ENCODE measurements at regions not wholly inside any gene's neighbourhood (a gene's known extent, or its start where the extent isn't known, plus 50 kb on each side); places are given as distances from the start of the nearest gene placed in this dataset.

DNA sequence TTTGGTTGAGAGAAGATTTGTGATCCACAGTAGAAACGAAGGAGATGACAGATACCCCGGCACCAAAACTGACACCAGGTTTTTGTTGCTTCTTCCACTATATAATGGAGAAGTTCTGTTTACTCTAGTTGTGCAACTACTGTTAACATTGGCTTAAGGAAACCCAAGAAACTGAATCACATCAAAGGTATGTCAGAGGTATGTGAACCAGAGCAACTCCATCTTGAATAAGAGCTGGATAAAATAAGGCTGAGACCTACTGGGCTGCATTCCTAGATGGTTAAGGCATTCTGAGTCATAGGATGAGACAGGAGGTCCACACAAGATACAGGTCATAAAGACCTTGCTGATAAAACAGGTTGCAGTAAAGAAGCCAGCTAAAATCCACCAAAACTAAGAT, 173.7 kb upstream of the CAMK1G start:
- WGBS, 2 donors, result 68 to 74% methylated on average over 2 of the region's 2 CpGs
- Histone ChIP-seq H3K9me3 (ENCODE audit: control insufficient read depth in 2 of 2, insufficient read depth in 1 of 2, low read depth in 1 of 2, low read length in 1 of 2) (no peaks in the 10 kb centered on the region), H3K27ac (ENCODE audit: low read depth in 2 of 2, low read length in 1 of 2) (peak overlapping the region in 1 of 2 donors; percentile 9), H3K4me3 (ENCODE audit: low read depth in 1 of 2, low read length in 2 of 2) (no peak overlapping the region), H3K4me1 (ENCODE audit: control insufficient read depth in 2 of 2, insufficient read depth in 2 of 2, low read length in 1 of 2) (peaks cover 0 to 4% of the 10 kb centered on the region in 2 donors), H3K36me3 (ENCODE audit: control insufficient read depth in 2 of 2, insufficient read depth in 2 of 2, low read length in 1 of 2) (no peaks in the 10 kb centered on the region), H3K27me3 (ENCODE audit: control insufficient read depth in 1 of 2, insufficient read depth in 2 of 2, low read length in 2 of 2) (no peaks in the 10 kb centered on the region)

DNA sequence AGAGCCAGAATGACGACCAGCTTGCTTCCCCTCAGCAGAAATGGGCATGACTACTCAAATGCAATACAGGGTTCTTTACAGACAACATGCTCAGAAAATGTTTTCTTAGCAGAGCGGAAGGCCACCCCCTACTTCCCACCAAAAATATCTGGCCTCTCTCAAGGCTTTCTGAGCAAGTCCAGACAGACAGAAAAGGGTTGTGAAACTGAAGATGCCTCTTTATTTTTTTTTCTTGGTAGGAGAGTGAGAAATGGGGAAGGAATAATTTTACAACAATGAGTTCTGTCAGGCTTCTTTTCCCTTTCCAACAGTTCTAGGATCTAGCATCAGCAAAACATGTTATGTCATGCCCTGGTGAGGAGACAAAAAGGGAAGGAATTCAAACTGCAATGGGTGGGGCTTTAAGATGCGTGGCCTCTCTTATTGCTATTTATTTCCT, 172.0 kb upstream of the CAMK1G start:
- H3K4me1 ChIP-seq (ENCODE audit: control insufficient read depth in 2 of 2, insufficient read depth in 2 of 2, low read length in 1 of 2), result peaks cover 0 to 13% of the 10 kb centered on the region in 2 donors
- no peaks in the 10 kb centered on the region for H3K9me3 ChIP-seq (ENCODE audit: control insufficient read depth in 2 of 2, insufficient read depth in 1 of 2, low read depth in 1 of 2, low read length in 1 of 2)
- H3K27me3 ChIP-seq (ENCODE audit: control insufficient read depth in 1 of 2, insufficient read depth in 2 of 2, low read length in 2 of 2), result no peaks in the 10 kb centered on the region
- WGBS, 2 donors, result 14 to 28% methylated on average over 3 of the region's 3 CpGs
- no peak overlapping the region for H3K4me3 ChIP-seq (ENCODE audit: low read depth in 1 of 2, low read length in 2 of 2)
- H3K36me3 ChIP-seq (ENCODE audit: control insufficient read depth in 2 of 2, insufficient read depth in 2 of 2, low read length in 1 of 2), result no peaks in the 10 kb centered on the region
- H3K27ac ChIP-seq (ENCODE audit: low read depth in 2 of 2, low read length in 1 of 2), result peak overlapping the region; percentile 91 to 95

DNA sequence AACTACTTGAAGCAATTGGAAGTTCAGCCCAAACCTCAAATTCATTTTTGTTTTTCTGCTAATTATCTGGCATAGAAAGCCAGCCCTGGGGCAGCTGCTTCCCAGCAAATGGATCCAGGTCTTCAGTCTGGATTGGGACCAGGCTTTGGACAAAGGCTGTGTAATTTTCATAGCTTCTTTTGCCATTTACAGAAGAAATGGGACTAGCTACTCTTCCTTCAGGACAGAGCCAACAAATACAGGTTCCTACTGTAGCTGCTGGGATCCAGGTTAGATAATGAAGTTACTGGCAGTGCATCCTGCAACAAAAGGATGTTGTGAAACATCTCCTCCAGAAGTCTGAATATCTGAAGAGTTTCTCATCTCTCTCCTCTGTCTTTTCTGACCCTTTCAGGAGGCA, 171.5 kb upstream of the CAMK1G start:
- Histone ChIP-seq H3K36me3 (ENCODE audit: control insufficient read depth in 2 of 2, insufficient read depth in 2 of 2, low read length in 1 of 2) (no peaks in the 10 kb centered on the region), H3K27ac (ENCODE audit: low read depth in 2 of 2, low read length in 1 of 2) (peak overlapping the region; percentile 87 to 92), H3K4me3 (ENCODE audit: low read depth in 1 of 2, low read length in 2 of 2) (no peak overlapping the region), H3K4me1 (ENCODE audit: control insufficient read depth in 2 of 2, insufficient read depth in 2 of 2, low read length in 1 of 2) (peaks cover 0 to 17% of the 10 kb centered on the region in 2 donors), H3K27me3 (ENCODE audit: control insufficient read depth in 1 of 2, insufficient read depth in 2 of 2, low read length in 2 of 2) (no peaks in the 10 kb centered on the region), H3K9me3 (ENCODE audit: control insufficient read depth in 2 of 2, insufficient read depth in 1 of 2, low read depth in 1 of 2, low read length in 1 of 2) (no peaks in the 10 kb centered on the region)

DNA sequence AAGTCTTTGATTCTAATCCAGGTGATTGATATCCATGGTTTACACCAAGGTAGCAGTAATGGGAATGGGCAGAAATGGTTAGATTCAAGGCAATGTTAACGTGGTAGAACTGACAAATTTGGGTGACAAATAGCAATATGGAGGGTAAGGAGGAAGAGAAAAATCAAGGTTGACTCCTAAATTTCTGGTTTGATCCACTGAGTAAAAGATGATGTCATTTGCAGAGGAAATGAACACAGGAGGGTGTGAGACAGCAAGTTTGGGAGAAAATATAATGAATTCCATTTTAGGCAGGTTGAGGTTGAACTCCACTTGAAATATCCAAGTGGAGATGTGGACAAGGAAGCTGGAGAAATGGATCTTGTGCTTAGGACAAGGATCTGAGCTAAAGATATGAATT, 170.9 kb upstream of the CAMK1G start:
- H3K9me3 ChIP-seq (ENCODE audit: control insufficient read depth in 2 of 2, insufficient read depth in 1 of 2, low read depth in 1 of 2, low read length in 1 of 2), result no peaks in the 10 kb centered on the region
- no peaks in the 10 kb centered on the region for H3K27me3 ChIP-seq (ENCODE audit: control insufficient read depth in 1 of 2, insufficient read depth in 2 of 2, low read length in 2 of 2)
- peaks cover 0 to 17% of the 10 kb centered on the region in 2 donors for H3K4me1 ChIP-seq (ENCODE audit: control insufficient read depth in 2 of 2, insufficient read depth in 2 of 2, low read length in 1 of 2)
- H3K4me3 ChIP-seq (ENCODE audit: low read depth in 1 of 2, low read length in 2 of 2), result no peak overlapping the region
- no peaks in the 10 kb centered on the region for H3K36me3 ChIP-seq (ENCODE audit: control insufficient read depth in 2 of 2, insufficient read depth in 2 of 2, low read length in 1 of 2)
- WGBS, 2 donors, result 39 to 63% methylated on average over 1 of the region's 1 CpG
- peak overlapping the region; percentile 4 to 87 for H3K27ac ChIP-seq (ENCODE audit: low read depth in 2 of 2, low read length in 1 of 2)

DNA sequence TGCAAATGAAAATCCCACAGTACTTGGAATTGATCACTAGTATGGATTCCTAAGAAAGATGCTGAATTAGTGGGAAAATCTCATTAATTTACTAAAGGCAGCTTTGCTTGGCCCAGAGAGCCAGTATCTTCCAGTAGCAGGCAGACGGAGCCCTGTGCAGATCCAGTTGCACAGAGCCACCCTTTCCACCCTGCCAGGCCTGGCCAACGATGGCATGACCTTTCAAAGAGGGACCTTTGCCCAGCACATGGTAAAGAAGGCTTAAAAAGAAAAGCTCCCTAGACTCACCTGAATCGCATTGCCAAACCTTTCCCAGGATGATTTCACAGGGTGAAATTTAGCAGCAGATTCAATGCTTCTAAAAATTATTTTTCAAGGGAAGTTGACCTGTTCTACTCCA, 170.5 kb upstream of the CAMK1G start:
- Histone ChIP-seq H3K27ac (ENCODE audit: low read depth in 2 of 2, low read length in 1 of 2) (peak overlapping the region; percentile 81 to 87), H3K4me1 (ENCODE audit: control insufficient read depth in 2 of 2, insufficient read depth in 2 of 2, low read length in 1 of 2) (peaks cover 0 to 17% of the 10 kb centered on the region in 2 donors), H3K27me3 (ENCODE audit: control insufficient read depth in 1 of 2, insufficient read depth in 2 of 2, low read length in 2 of 2) (no peaks in the 10 kb centered on the region), H3K9me3 (ENCODE audit: control insufficient read depth in 2 of 2, insufficient read depth in 1 of 2, low read depth in 1 of 2, low read length in 1 of 2) (no peaks in the 10 kb centered on the region), H3K4me3 (ENCODE audit: low read depth in 1 of 2, low read length in 2 of 2) (no peak overlapping the region), H3K36me3 (ENCODE audit: control insufficient read depth in 2 of 2, insufficient read depth in 2 of 2, low read length in 1 of 2) (no peaks in the 10 kb centered on the region)
- 47 to 49% methylated on average over 3 of the region's 3 CpGs for WGBS, 2 donors

DNA sequence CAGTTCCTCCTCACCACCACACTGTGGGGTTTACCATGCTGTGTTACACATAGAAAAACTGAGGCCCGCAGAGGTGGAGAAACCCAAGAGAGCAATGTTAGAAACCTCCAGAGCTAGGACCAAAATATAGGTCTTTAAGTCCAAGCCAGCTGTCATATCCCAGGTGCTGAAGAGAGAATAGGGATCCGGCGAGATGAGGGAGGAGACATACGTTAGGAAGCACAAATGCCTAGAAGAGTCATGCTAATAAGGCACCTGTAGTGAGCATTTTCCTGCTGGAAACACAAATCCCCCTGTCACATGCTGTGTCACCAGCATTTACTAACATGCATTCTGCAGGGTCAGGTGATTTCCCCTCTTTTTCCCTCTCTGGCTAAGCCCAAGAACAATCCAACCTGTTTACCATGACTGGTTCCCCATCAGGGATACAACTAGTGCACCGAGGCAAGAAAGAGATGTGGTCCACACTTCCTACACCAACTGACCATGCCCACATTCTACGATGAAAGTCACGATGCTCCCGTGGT, 168.6 kb upstream of the CAMK1G start:
- H3K27ac ChIP-seq (ENCODE audit: low read depth in 2 of 2, low read length in 1 of 2), result peak overlapping the region; percentile 36 to 80
- H3K27me3 ChIP-seq (ENCODE audit: control insufficient read depth in 1 of 2, insufficient read depth in 2 of 2, low read length in 2 of 2), result no peaks in the 10 kb centered on the region
- 74 to 81% methylated on average over 8 of the region's 8 CpGs for WGBS, 2 donors
- no peak overlapping the region for H3K4me3 ChIP-seq (ENCODE audit: low read depth in 1 of 2, low read length in 2 of 2)
- H3K4me1 ChIP-seq (ENCODE audit: control insufficient read depth in 2 of 2, insufficient read depth in 2 of 2, low read length in 1 of 2), result peaks cover 0 to 17% of the 10 kb centered on the region in 2 donors
- no peaks in the 10 kb centered on the region for H3K9me3 ChIP-seq (ENCODE audit: control insufficient read depth in 2 of 2, insufficient read depth in 1 of 2, low read depth in 1 of 2, low read length in 1 of 2)
- no peaks in the 10 kb centered on the region for H3K36me3 ChIP-seq (ENCODE audit: control insufficient read depth in 2 of 2, insufficient read depth in 2 of 2, low read length in 1 of 2)

DNA sequence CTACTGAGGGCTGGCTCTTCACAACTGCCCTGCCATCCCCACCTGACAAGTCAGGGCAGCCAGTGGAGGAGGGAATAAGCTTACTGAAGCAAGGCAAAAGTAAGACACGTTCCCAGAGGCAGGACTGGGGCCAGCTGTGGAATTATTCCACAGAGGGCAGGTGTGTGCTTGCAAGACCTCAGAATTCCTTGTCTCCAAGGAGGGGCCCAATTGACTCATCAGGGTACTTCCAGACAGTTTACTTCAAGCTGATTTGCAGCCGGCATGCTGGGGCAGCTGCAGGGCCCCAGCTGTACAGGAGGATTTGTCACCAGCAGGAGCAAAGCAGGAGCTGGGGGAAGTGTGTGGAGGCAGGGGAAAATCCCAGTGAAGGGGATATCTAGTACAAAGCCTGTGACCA, 167.5 kb upstream of the CAMK1G start:
- no peak overlapping the region for H3K4me3 ChIP-seq (ENCODE audit: low read depth in 1 of 2, low read length in 2 of 2)
- H3K36me3 ChIP-seq (ENCODE audit: control insufficient read depth in 2 of 2, insufficient read depth in 2 of 2, low read length in 1 of 2), result no peaks in the 10 kb centered on the region
- H3K4me1 ChIP-seq (ENCODE audit: control insufficient read depth in 2 of 2, insufficient read depth in 2 of 2, low read length in 1 of 2), result peaks cover 0 to 21% of the 10 kb centered on the region in 2 donors

DNA sequence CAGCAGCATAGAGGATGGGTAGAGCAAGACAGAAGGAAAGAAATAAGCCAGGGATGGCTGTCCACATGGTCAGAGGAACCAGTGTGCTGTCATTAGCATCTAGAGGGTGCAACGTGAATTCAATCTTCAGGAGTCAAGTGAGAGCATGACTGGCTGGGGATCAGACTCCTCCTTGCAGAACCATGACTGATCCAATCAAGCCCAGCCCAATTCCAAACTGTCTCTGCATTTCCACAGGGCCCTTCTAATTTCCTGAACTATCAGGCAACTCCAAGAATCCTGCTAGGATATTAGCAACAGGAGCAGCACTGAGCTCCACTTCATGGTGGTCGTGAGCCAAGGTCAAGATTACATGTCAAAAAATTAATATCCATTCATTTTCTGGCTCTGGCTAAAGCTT, 166.8 kb upstream of the CAMK1G start:
- Histone ChIP-seq H3K4me3 (ENCODE audit: low read depth in 1 of 2, low read length in 2 of 2) (no peak overlapping the region), H3K27ac (ENCODE audit: low read depth in 2 of 2, low read length in 1 of 2) (peak overlapping the region; percentile 57 to 89), H3K4me1 (ENCODE audit: control insufficient read depth in 2 of 2, insufficient read depth in 2 of 2, low read length in 1 of 2) (peaks cover 0 to 22% of the 10 kb centered on the region in 2 donors), H3K27me3 (ENCODE audit: control insufficient read depth in 1 of 2, insufficient read depth in 2 of 2, low read length in 2 of 2) (no peaks in the 10 kb centered on the region), H3K9me3 (ENCODE audit: control insufficient read depth in 2 of 2, insufficient read depth in 1 of 2, low read depth in 1 of 2, low read length in 1 of 2) (no peaks in the 10 kb centered on the region), H3K36me3 (ENCODE audit: control insufficient read depth in 2 of 2, insufficient read depth in 2 of 2, low read length in 1 of 2) (no peaks in the 10 kb centered on the region)
- WGBS, 2 donors, result 44 to 62% methylated on average over 2 of the region's 2 CpGs

More for the DNA sequence above, 167.5 kb upstream of the CAMK1G start:
- H3K9me3 ChIP-seq (ENCODE audit: control insufficient read depth in 2 of 2, insufficient read depth in 1 of 2, low read depth in 1 of 2, low read length in 1 of 2), result no peaks in the 10 kb centered on the region
- WGBS, 2 donors, result 29 to 44% methylated on average over 2 of the region's 2 CpGs
- H3K27me3 ChIP-seq (ENCODE audit: control insufficient read depth in 1 of 2, insufficient read depth in 2 of 2, low read length in 2 of 2), result no peaks in the 10 kb centered on the region
- peak overlapping the region; percentile 89 for H3K27ac ChIP-seq (ENCODE audit: low read depth in 2 of 2, low read length in 1 of 2)

DNA sequence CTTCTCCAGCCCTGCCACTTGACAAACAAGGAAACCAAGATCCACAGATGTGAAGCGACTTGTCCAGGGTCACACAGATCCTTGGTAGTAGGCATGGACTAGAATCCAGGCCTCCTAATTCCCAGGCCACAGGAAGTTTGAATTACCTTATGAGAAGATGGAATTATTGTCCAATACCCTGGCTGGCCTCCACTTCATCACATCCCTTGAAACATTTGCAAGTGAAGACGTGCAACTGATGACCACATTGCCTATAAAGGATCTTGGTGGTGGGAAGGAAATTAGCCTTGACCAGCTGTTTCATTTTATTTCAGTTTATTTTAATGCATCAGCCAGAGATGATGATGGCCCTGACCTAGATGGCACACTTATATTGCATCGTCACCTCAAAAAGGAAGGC, 165.8 kb upstream of the CAMK1G start:
- Histone ChIP-seq H3K4me1 (ENCODE audit: control insufficient read depth in 2 of 2, insufficient read depth in 2 of 2, low read length in 1 of 2) (peaks cover 0 to 22% of the 10 kb centered on the region in 2 donors), H3K27me3 (ENCODE audit: control insufficient read depth in 1 of 2, insufficient read depth in 2 of 2, low read length in 2 of 2) (no peaks in the 10 kb centered on the region), H3K27ac (ENCODE audit: low read depth in 2 of 2, low read length in 1 of 2) (peak overlapping the region in 1 of 2 donors; percentile 36), H3K36me3 (ENCODE audit: control insufficient read depth in 2 of 2, insufficient read depth in 2 of 2, low read length in 1 of 2) (no peaks in the 10 kb centered on the region), H3K9me3 (ENCODE audit: control insufficient read depth in 2 of 2, insufficient read depth in 1 of 2, low read depth in 1 of 2, low read length in 1 of 2) (no peaks in the 10 kb centered on the region), H3K4me3 (ENCODE audit: low read depth in 1 of 2, low read length in 2 of 2) (no peak overlapping the region)
- 80 to 81% methylated on average over 3 of the region's 3 CpGs for WGBS, 2 donors

DNA sequence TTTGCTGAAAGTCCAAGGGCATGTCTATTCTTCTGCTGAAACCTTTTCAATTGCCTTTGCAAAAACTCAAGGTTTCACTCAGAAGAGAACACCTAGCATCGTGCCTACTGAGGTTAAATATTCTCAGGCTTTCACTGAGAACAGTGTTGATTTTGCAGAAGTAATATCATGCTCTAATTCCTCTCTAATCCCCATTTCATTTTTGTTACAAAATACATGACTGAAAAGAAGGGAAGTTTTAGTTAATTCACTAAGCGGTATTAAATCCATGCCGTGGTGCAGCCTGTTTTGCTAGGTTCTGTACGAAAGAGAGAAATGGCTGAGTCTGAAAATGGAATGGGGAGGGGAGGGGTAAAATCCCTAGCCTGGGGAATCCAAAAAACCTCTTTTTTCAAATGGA, 163.2 kb upstream of the CAMK1G start:
- WGBS, 2 donors, result 49 to 57% methylated on average over 4 of the region's 4 CpGs
- Histone ChIP-seq H3K4me1 (ENCODE audit: control insufficient read depth in 2 of 2, insufficient read depth in 2 of 2, low read length in 1 of 2) (peaks cover 0 to 18% of the 10 kb centered on the region in 2 donors), H3K4me3 (ENCODE audit: low read depth in 1 of 2, low read length in 2 of 2) (no peak overlapping the region), H3K27ac (ENCODE audit: low read depth in 2 of 2, low read length in 1 of 2) (peak overlapping the region in 1 of 2 donors; percentile 87), H3K9me3 (ENCODE audit: control insufficient read depth in 2 of 2, insufficient read depth in 1 of 2, low read depth in 1 of 2, low read length in 1 of 2) (no peaks in the 10 kb centered on the region), H3K36me3 (ENCODE audit: control insufficient read depth in 2 of 2, insufficient read depth in 2 of 2, low read length in 1 of 2) (no peaks in the 10 kb centered on the region), H3K27me3 (ENCODE audit: control insufficient read depth in 1 of 2, insufficient read depth in 2 of 2, low read length in 2 of 2) (no peaks in the 10 kb centered on the region)

All from esophagus (tissue), 2 donors.